GM23338 (cell line): ENCODE measurements at regions not wholly inside any gene's neighbourhood (a gene's known extent, or its start where the extent isn't known, plus 50 kb on each side); places are given as distances from the start of the nearest gene placed in this dataset.

Experiments
- ATAC-seq: fragments of 200-7000 bp; cut with Tn5 transposase; 3 replicates; pipeline ENCODE4 v1.9.1; 2020
- DNase-seq: peaks from one replicate; pipeline ENCODE4 v3.0.0-alpha.2; 2015; ENCODE audit warnings: low spot score
- H2AFZ ChIP-seq: fragments of 200-600 bp; sonication (generic); 2 replicates; pipeline ENCODE4 v1.8.0; 2016; ENCODE audit warnings: antibody characterized with exemption, mild to moderate bottlenecking, moderate library complexity
- H3F3A ChIP-seq: fragments of 200-600 bp; sonication (generic); replicated peaks from 2 replicates; pipeline ENCODE4 v1.8.0; 2017; ENCODE audit warnings: antibody characterized with exemption, mixed run types, low read depth
- H3K27ac ChIP-seq: fragments of 200-600 bp; sonication (generic); 2 replicates; pipeline ENCODE4 v1.6.1; 2016; ENCODE audit warnings: low read depth
- H3K27me3 ChIP-seq: fragments of 200-600 bp; sonication (generic); 2 replicates; pipeline ENCODE4 v1.8.0; 2016; ENCODE audit warnings: mild to moderate bottlenecking, mixed run types, moderate library complexity; ENCODE audit not compliant: insufficient read depth
- H3K36me3 ChIP-seq: fragments of 200-600 bp; sonication (generic); 2 replicates; pipeline ENCODE4 v1.8.0; 2016; ENCODE audit warnings: mild to moderate bottlenecking; ENCODE audit not compliant: insufficient read depth
- H3K4me1 ChIP-seq: fragments of 200-600 bp; sonication (generic); 2 replicates; pipeline ENCODE4 v1.8.0; 2016; ENCODE audit warnings: mild to moderate bottlenecking, moderate library complexity; ENCODE audit not compliant: insufficient read depth
- H3K4me2 ChIP-seq: fragments of 200-600 bp; sonication (generic); 2 replicates; pipeline ENCODE4 v1.7.1; 2017; ENCODE audit warnings: mixed run types
- H3K4me3 ChIP-seq: fragments of 200-600 bp; sonication (generic); 2 replicates; pipeline ENCODE4 v1.6.1; 2016; ENCODE audit warnings: mixed run types
- H3K79me2 ChIP-seq: fragments of 200-600 bp; sonication (generic); replicated peaks from 2 replicates; pipeline ENCODE4 v1.8.0; 2017; ENCODE audit warnings: mild to moderate bottlenecking; ENCODE audit not compliant: insufficient read depth
- H3K9me2 ChIP-seq: fragments of 200-600 bp; sonication (generic); 2 replicates; pipeline ENCODE4 v1.8.0; 2017; ENCODE audit not compliant: insufficient read depth
- H4K20me1 ChIP-seq: fragments of 200-600 bp; sonication (generic); replicated peaks from 2 replicates; pipeline ENCODE4 v1.8.0; 2017; ENCODE audit warnings: mild to moderate bottlenecking; ENCODE audit not compliant: insufficient read depth
- H3K27ac Mint-ChIP-seq: 2 replicates; pipeline ENCODE4 v1.8.0; 2020; ENCODE audit warnings: inconsistent platforms, mild to moderate bottlenecking, moderate library complexity, mixed read lengths
- H3K27me3 Mint-ChIP-seq: 3 replicates; pipeline ENCODE4 v1.8.0; 2022; ENCODE audit warnings: low read depth, mild to moderate bottlenecking, moderate library complexity, mixed read lengths, inconsistent platforms; ENCODE audit not compliant: insufficient read depth, poor library complexity
- H3K36me3 Mint-ChIP-seq: 3 replicates; pipeline ENCODE4 v1.8.0; 2021; ENCODE audit warnings: low read depth, mild to moderate bottlenecking, inconsistent platforms, moderate library complexity, mixed read lengths
- H3K4me1 Mint-ChIP-seq: 3 replicates; pipeline ENCODE4 v1.8.0; 2020; ENCODE audit warnings: mild to moderate bottlenecking, inconsistent platforms, mixed read lengths
- H3K4me3 Mint-ChIP-seq: 3 replicates; pipeline ENCODE4 v1.8.0; 2021; ENCODE audit warnings: moderate library complexity, mild to moderate bottlenecking, inconsistent platforms, mixed read lengths
- H3K9me3 Mint-ChIP-seq: 3 replicates; pipeline ENCODE4 v1.8.0; 2020; ENCODE audit warnings: moderate library complexity, mild to moderate bottlenecking, inconsistent platforms, mixed read lengths
- CREB1 ChIP-seq: fragments of 250-450 bp; sonication (Bioruptor Pico); IDR thresholded peaks from 2 replicates; pipeline ENCODE4 v1.5.0; 2020; ENCODE audit warnings: low read depth, mild to moderate bottlenecking, moderate library complexity
- CTCF ChIP-seq, 2 experiments: fragments of 200-600 bp in 1 of 2; sonication (generic) in 1 of 2; conservative IDR thresholded peaks; 2 replicates each; pipeline versions ENCODE4 v1.5.1 to v1.6.1; 2016 to 2017; ENCODE audit warnings: antibody characterized with exemption in 2 of 2, low read depth in 2 of 2, mild to moderate bottlenecking in 2 of 2, moderate library complexity in 1 of 2
- ETS1 ChIP-seq: IDR thresholded peaks from 2 replicates; pipeline ENCODE4 v1.6.1; 2016; ENCODE audit warnings: antibody characterized with exemption
- EZH2 ChIP-seq: fragments of 200-600 bp; sonication (generic); IDR thresholded peaks from one replicate; pipeline ENCODE4 v1.8.0; 2017; ENCODE audit warnings: antibody characterized with exemption, mild to moderate bottlenecking, low read depth; ENCODE audit not compliant: unreplicated experiment
- JUNB ChIP-seq: IDR thresholded peaks from one replicate; pipeline ENCODE4 v1.6.1; 2016; ENCODE audit warnings: antibody characterized with exemption; ENCODE audit not compliant: unreplicated experiment
- NANOG ChIP-seq: IDR thresholded peaks from 2 replicates; pipeline ENCODE4 v1.6.1; 2016; ENCODE audit warnings: antibody characterized with exemption, borderline replicate concordance
- POLR2AphosphoS5 ChIP-seq: IDR thresholded peaks from 2 replicates; pipeline ENCODE4 v1.6.1; 2016; ENCODE audit warnings: antibody characterized with exemption, low read depth
- STAT1 ChIP-seq: IDR thresholded peaks from one replicate; pipeline ENCODE4 v1.6.1; 2016; ENCODE audit warnings: antibody characterized with exemption; ENCODE audit not compliant: unreplicated experiment
- ZNF331 ChIP-seq: fragments of 250-450 bp; sonication (Bioruptor Pico); IDR thresholded peaks from 2 replicates; pipeline ENCODE4 v1.5.0; 2020; ENCODE audit warnings: low read depth, mild to moderate bottlenecking, moderate library complexity

- Mint-ChIP-seq H3K36me3 (peaks cover 9% of the 10 kb centered on the region; the same call in 1 of the 3 replicates), H3K4me3 (no peak overlapping the region), H3K4me1 (no peaks in the 10 kb centered on the region; the same call in 2 of the 3 replicates), H3K27ac (no peak overlapping the region), H3K27me3 (no peaks in the 10 kb centered on the region), H3K9me3 (peaks cover 10% of the 10 kb centered on the region)
- Histone ChIP-seq H3K36me3 (no peaks in the 10 kb centered on the region), H3F3A (no peaks in the 10 kb centered on the region), H3K27ac (no peak overlapping the region), H3K4me2 (no peak overlapping the region), H3K79me2 (no peaks in the 10 kb centered on the region), H3K9me2 (no peaks in the 10 kb centered on the region), H3K27me3 (no peaks in the 10 kb centered on the region), H3K4me1 (no peaks in the 10 kb centered on the region), H3K4me3 (no peak overlapping the region), H2AFZ (no peak overlapping the region), H4K20me1 (no peaks in the 10 kb centered on the region)
- peak; percentile 32 for DNase-seq
- ATAC-seq = peak; percentile 46; the same call in 2 of the 3 replicates
- TF ChIP-seq CREB1 (no peak), EZH2 (no peak), CTCF (conservative IDR thresholded peaks at IDR 0.05; ENCODE audit: low read depth in 2 of 2) (peak; percentile 8 to 23; a peak in 1 of 4 replicates), STAT1 (no peak), POLR2AphosphoS5 (no peak), JUNB (no peak), ETS1 (no peak)
These were observed 129.4 kb downstream of the MAGEE2 start for GRCh38 chrX:75655627-75656026.

- Histone ChIP-seq H3F3A (no peaks in the 10 kb centered on the region), H3K9me2 (no peaks in the 10 kb centered on the region), H4K20me1 (no peaks in the 10 kb centered on the region), H3K27me3 (no peaks in the 10 kb centered on the region), H3K27ac (no peak overlapping the region), H3K79me2 (no peaks in the 10 kb centered on the region), H3K36me3 (no peaks in the 10 kb centered on the region), H2AFZ (no peak overlapping the region), H3K4me2 (no peak overlapping the region), H3K4me3 (no peak overlapping the region), H3K4me1 (no peaks in the 10 kb centered on the region)
- Mint-ChIP-seq H3K4me1 (no peaks in the 10 kb centered on the region; the same call in 2 of the 3 replicates), H3K36me3 (peaks cover 21% of the 10 kb centered on the region), H3K9me3 (peaks cover 30% of the 10 kb centered on the region), H3K27ac (no peak overlapping the region), H3K27me3 (no peaks in the 10 kb centered on the region), H3K4me3 (no peak overlapping the region)
- TF ChIP-seq ZNF331 (CRISPR knock-in tag) = no peak
- no peak for TF ChIP-seq ETS1
- TF ChIP-seq NANOG = no peak
- no peak for TF ChIP-seq JUNB
- DNase-seq (no peak), ATAC-seq (no peak)
These were observed 127.0 kb upstream of the ZDHHC15 start for GRCh38 chrX:75649829-75650228.
